SK-N-MC (cell line): ENCODE measurements at regions not wholly inside any gene's neighbourhood (a gene's known extent, or its start where the extent isn't known, plus 50 kb on each side); places are given as distances from the start of the nearest gene placed in this dataset.

Experiments
- DNase-seq: peaks from one replicate; pipeline ENCODE4 v3.0.0-alpha.2; 2011; ENCODE audit warnings: low read depth, low spot score
- H3K27ac ChIP-seq: fragments of 200-600 bp; sonication (generic); 2 replicates; pipeline ENCODE4 v1.5.1; 2016; ENCODE audit warnings: mixed run types
- H3K36me3 ChIP-seq: fragments of 200-600 bp; sonication (generic); 2 replicates; pipeline ENCODE4 v1.6.1; 2017; ENCODE audit warnings: antibody characterized with exemption, low read length, mixed read lengths; ENCODE audit not compliant: insufficient read depth
- H3K4me3 ChIP-seq: fragments of 200-600 bp; sonication (generic); 2 replicates; pipeline ENCODE4 v1.5.1; 2016
- H3K9ac ChIP-seq: fragments of 200-600 bp; sonication (generic); 2 replicates; pipeline ENCODE4 v1.8.0; 2017; ENCODE audit warnings: mixed run types, mixed read lengths; ENCODE audit not compliant: insufficient read length
- H3K9me3 ChIP-seq: fragments of 200-600 bp; sonication (generic); 2 replicates; pipeline ENCODE4 v1.6.1; 2017; ENCODE audit warnings: low read depth, mild to moderate bottlenecking, antibody characterized with exemption, low read length, moderate library complexity, mixed read lengths
- EZH2 ChIP-seq: fragments of 200-600 bp; sonication (generic); IDR thresholded peaks from one replicate; pipeline ENCODE4 v1.6.1; 2017; ENCODE audit warnings: antibody characterized with exemption
- FOXP2 ChIP-seq: optimal IDR thresholded peaks from 2 replicates; pipeline ENCODE3; 2011; ENCODE audit warnings: mild to moderate bottlenecking, moderate library complexity; ENCODE audit not compliant: insufficient read depth; ENCODE audit errors: extremely low read length, control extremely low read depth
- POLR2AphosphoS5 ChIP-seq: IDR thresholded peaks from 2 replicates; pipeline ENCODE4 v1.6.1; 2012; ENCODE audit warnings: mild to moderate bottlenecking, low read depth, low read length, borderline replicate concordance

DNA sequence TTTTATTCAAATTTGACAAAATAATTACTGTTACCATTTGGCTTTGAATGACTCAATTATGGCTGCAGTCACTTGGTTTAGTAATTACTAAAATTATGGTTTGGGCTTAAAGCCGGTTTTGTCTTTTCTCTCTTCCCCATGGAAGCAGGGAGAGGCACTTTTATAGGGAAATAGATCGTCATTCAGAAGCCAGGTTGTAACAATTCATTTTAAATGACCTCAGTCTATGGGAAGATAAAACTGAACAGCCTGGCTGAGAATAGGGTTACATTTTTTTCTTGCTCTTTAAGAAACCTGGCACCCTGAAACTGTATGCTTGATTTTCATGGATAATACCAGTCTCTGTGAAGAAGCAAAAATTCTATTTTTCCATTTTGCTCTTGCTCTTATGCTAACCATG lies 169.8 kb downstream of the SMC2 start:
- no peaks in the 10 kb centered on the region; the same call in 1 of the 2 replicates for H3K9me3 ChIP-seq
- H3K36me3 ChIP-seq = no peaks in the 10 kb centered on the region
- H3K4me3 ChIP-seq = no peak overlapping the region
- no peak overlapping the region for H3K27ac ChIP-seq
- TF ChIP-seq FOXP2 (no peak), EZH2 (no peak), POLR2AphosphoS5 (no peak)
- H3K9ac ChIP-seq = no peak overlapping the region
- DNase-seq = no peak

GRCh38 chr9:104264431-104264830 lies 170.3 kb downstream of the SMC2 start:
- TF ChIP-seq FOXP2 (no peak), POLR2AphosphoS5 (no peak), EZH2 (no peak)
- Histone ChIP-seq H3K4me3 (no peak overlapping the region), H3K36me3 (no peaks in the 10 kb centered on the region), H3K9me3 (no peaks in the 10 kb centered on the region; the same call in 1 of the 2 replicates), H3K27ac (no peak overlapping the region), H3K9ac (no peak overlapping the region)
- DNase-seq = no peak

DNA sequence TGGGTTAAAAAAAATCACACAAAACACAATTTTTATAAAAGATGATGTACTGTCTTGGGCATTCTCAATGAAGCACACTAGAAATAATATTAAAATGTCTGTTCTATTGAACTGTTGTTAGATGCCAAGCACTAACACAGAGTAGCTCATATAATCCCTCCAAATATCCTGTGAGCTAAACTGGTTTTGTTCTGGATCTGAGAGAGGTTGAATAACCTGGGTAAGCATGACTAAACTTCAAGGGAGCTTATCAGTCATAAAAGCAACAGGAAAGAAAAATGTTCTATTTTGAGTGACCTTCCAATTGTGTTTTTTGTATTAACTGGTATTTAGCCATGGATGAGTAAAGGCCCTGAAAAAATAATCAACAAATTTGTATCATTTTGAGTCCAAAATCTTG lies 175.3 kb downstream of the SMC2 start:
- H3K36me3 ChIP-seq = no peaks in the 10 kb centered on the region
- TF ChIP-seq EZH2 (no peak), POLR2AphosphoS5 (no peak), FOXP2 (no peak)

GRCh38 chr9:104269996-104270963 lies 176.2 kb downstream of the SMC2 start:
- Histone ChIP-seq H3K27ac (no peak overlapping the region), H3K36me3 (no peaks in the 10 kb centered on the region), H3K4me3 (no peak overlapping the region), H3K9ac (no peak overlapping the region), H3K9me3 (no peaks in the 10 kb centered on the region; the same call in 1 of the 2 replicates)
- TF ChIP-seq POLR2AphosphoS5 (no peak), EZH2 (no peak), FOXP2 (no peak)
- no peak for DNase-seq

More for the DNA sequence above, 175.3 kb downstream of the SMC2 start:
- no peak for DNase-seq
- Histone ChIP-seq H3K4me3 (no peak overlapping the region), H3K9ac (no peak overlapping the region), H3K27ac (no peak overlapping the region), H3K9me3 (no peaks in the 10 kb centered on the region; the same call in 1 of the 2 replicates)

- TF ChIP-seq FOXP2 = no peak
- TF ChIP-seq POLR2AphosphoS5 = no peak
- TF ChIP-seq EZH2 = no peak
- H3K36me3 ChIP-seq = no peaks in the 10 kb centered on the region
- no peaks in the 10 kb centered on the region for H3K9me3 ChIP-seq
- H3K4me3 ChIP-seq = no peak overlapping the region
- DNase-seq = no peak
- no peak overlapping the region for H3K9ac ChIP-seq
- no peak overlapping the region for H3K27ac ChIP-seq
Observed at GRCh38 chr9:104276709-104277245, 182.7 kb downstream of the SMC2 start.

- peak overlapping the region; percentile 63; the same call in 1 of the 2 replicates for H3K27ac ChIP-seq
- H3K4me3 ChIP-seq = no peak overlapping the region
- no peak overlapping the region for H3K9ac ChIP-seq
- no peaks in the 10 kb centered on the region for H3K36me3 ChIP-seq
- DNase-seq = no peak
- H3K9me3 ChIP-seq = no peaks in the 10 kb centered on the region
- TF ChIP-seq POLR2AphosphoS5 = no peak
Observed at GRCh38 chr9:104278929-104279496, 184.9 kb downstream of the SMC2 start.

DNA sequence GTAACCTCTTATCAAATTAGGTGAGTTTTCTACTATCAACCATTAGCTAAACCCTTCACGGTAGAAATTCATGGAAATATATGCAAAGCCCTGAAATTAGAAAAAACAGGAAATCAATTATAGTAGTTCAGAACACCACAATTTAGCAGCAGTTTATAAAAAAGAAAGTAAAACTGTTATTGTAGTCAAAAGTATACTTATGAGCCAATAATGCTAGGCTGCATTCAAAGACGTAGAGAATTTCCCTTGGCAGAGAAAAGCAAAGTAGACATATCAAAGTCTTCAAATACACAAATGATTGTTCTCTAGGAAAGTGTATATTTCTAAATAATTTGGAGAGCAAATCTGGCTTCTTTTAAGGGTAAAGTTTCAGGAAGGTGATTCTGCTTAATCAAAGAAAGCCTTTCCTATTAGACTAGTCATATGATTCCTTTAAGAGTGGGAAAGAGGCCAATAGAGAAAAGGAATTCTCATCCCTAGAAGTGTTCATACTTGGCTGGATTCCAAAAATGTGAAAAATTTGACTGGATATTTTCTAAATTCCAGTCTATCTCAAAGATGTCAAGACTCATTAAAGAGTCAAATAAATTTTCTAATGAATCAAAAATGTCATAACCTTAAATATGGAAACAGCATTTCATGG lies 185.5 kb downstream of the SMC2 start:
- Histone ChIP-seq H3K27ac (peak overlapping the region; percentile 63), H3K4me3 (peak overlapping the region; percentile 28), H3K9me3 (no peaks in the 10 kb centered on the region), H3K36me3 (no peaks in the 10 kb centered on the region), H3K9ac (no peak overlapping the region)
- TF ChIP-seq FOXP2 (no peak), EZH2 (no peak), POLR2AphosphoS5 (no peak)
- DNase-seq = peak; percentile 37

- Histone ChIP-seq H3K9me3 (no peaks in the 10 kb centered on the region), H3K9ac (no peak overlapping the region), H3K36me3 (no peaks in the 10 kb centered on the region), H3K4me3 (no peak overlapping the region), H3K27ac (no peak overlapping the region)
- TF ChIP-seq FOXP2 (no peak), EZH2 (no peak), POLR2AphosphoS5 (no peak)
- no peak for DNase-seq
Observed at GRCh38 chr9:104280178-104280560, 186.1 kb downstream of the SMC2 start.
